ENCODE measurements at regions not wholly inside any gene's neighbourhood (a gene's known extent, or its start where the extent isn't known, plus 50 kb on each side); places are given as distances from the start of the nearest gene placed in this dataset.

- Histone ChIP-seq H3K27me3 (ENCODE audit: control insufficient read depth, insufficient read depth, low read length) (no peaks in the 10 kb centered on the region), H3K4me2 (ENCODE audit: low read length) (no peak overlapping the region), H3K9ac (no peak overlapping the region), H3K36me3 (ENCODE audit: control insufficient read depth, insufficient read depth, low read length) (no peaks in the 10 kb centered on the region), H3K79me2 (no peaks in the 10 kb centered on the region), H2AFZ (no peak overlapping the region), H3K27ac (no peak overlapping the region), H3K4me1 (no peaks in the 10 kb centered on the region), H3K9me3 (ENCODE audit: control insufficient read depth, low read length) (no peaks in the 10 kb centered on the region), H3K4me3 (ENCODE audit: low read depth, low read length) (no peak overlapping the region)
- TF ChIP-seq CTCF (IDR thresholded peaks at IDR 0.05) = no peak
Measured at GRCh38 chr18:76558881-76559667, 64.0 kb upstream of the ZNF516 start.

- no peak overlapping the region for H3K27ac ChIP-seq
- no peak overlapping the region for H3K4me2 ChIP-seq (ENCODE audit: low read length)
- H3K79me2 ChIP-seq = no peaks in the 10 kb centered on the region
- H3K9me3 ChIP-seq (ENCODE audit: control insufficient read depth, low read length) = no peaks in the 10 kb centered on the region
- H3K4me3 ChIP-seq (ENCODE audit: low read depth, low read length) = no peak overlapping the region
- H2AFZ ChIP-seq = no peak overlapping the region
- H3K4me1 ChIP-seq = no peaks in the 10 kb centered on the region
- H3K36me3 ChIP-seq (ENCODE audit: control insufficient read depth, insufficient read depth, low read length) = no peaks in the 10 kb centered on the region
- H3K9ac ChIP-seq = no peak overlapping the region
- H3K27me3 ChIP-seq (ENCODE audit: control insufficient read depth, insufficient read depth, low read length) = no peaks in the 10 kb centered on the region
- TF ChIP-seq CTCF (IDR thresholded peaks at IDR 0.05) = no peak
Measured at GRCh38 chr18:76557026-76557575, 62.1 kb upstream of the ZNF516 start.

- H3K9ac ChIP-seq = no peak overlapping the region
- no peaks in the 10 kb centered on the region for H3K9me3 ChIP-seq (ENCODE audit: control insufficient read depth, low read length)
- H3K79me2 ChIP-seq = no peaks in the 10 kb centered on the region
- no peaks in the 10 kb centered on the region for H3K27me3 ChIP-seq (ENCODE audit: control insufficient read depth, insufficient read depth, low read length)
- no peak for TF ChIP-seq CTCF (IDR thresholded peaks at IDR 0.05)
- H3K4me3 ChIP-seq (ENCODE audit: low read depth, low read length) = no peak overlapping the region
- H3K36me3 ChIP-seq (ENCODE audit: control insufficient read depth, insufficient read depth, low read length) = no peaks in the 10 kb centered on the region
- H3K4me2 ChIP-seq (ENCODE audit: low read length) = no peak overlapping the region
- no peak overlapping the region for H2AFZ ChIP-seq
- no peaks in the 10 kb centered on the region for H3K4me1 ChIP-seq
- no peak overlapping the region for H3K27ac ChIP-seq
Measured at GRCh38 chr18:76554547-76555222, 59.6 kb upstream of the ZNF516 start.

- no peak for TF ChIP-seq CTCF (IDR thresholded peaks at IDR 0.05)
- H3K9me3 ChIP-seq (ENCODE audit: control insufficient read depth, low read length) = no peaks in the 10 kb centered on the region
- H3K36me3 ChIP-seq (ENCODE audit: control insufficient read depth, insufficient read depth, low read length) = no peaks in the 10 kb centered on the region
- no peak overlapping the region for H3K9ac ChIP-seq
- no peak overlapping the region for H3K4me2 ChIP-seq (ENCODE audit: low read length)
- no peaks in the 10 kb centered on the region for H3K4me1 ChIP-seq
- H3K27me3 ChIP-seq (ENCODE audit: control insufficient read depth, insufficient read depth, low read length) = no peaks in the 10 kb centered on the region
- no peak overlapping the region for H3K4me3 ChIP-seq (ENCODE audit: low read depth, low read length)
- H3K27ac ChIP-seq = no peak overlapping the region
- H2AFZ ChIP-seq = no peak overlapping the region
- no peaks in the 10 kb centered on the region for H3K79me2 ChIP-seq
Measured at GRCh38 chr18:76553715-76554546, 58.9 kb upstream of the ZNF516 start.
